Uterus (tissue), 2 donors: ENCODE measurements at regions not wholly inside any gene's neighbourhood (a gene's known extent, or its start where the extent isn't known, plus 50 kb on each side); places are given as distances from the start of the nearest gene placed in this dataset.

Source experiments
- CTCF ChIP-seq, 4 experiments: fragments of 200-600 bp in 2 of 4; fragments of 450-650 bp in 2 of 4; sonication (generic) in 2 of 4; IDR thresholded peaks; one replicate each; pipeline ENCODE4 v1.5.1; 2016 to 2019; ENCODE audit warnings: antibody characterized with exemption in 4 of 4, mild to moderate bottlenecking in 2 of 4, moderate library complexity in 1 of 4
- POLR2A ChIP-seq, 2 donors: fragments of 450-650 bp; IDR thresholded peaks; one replicate each; pipeline ENCODE4 v1.6.1; 2016; ENCODE audit warnings: antibody characterized with exemption in 2 of 2, mild to moderate bottlenecking in 1 of 2, moderate library complexity in 1 of 2

- no peak for TF ChIP-seq CTCF (IDR thresholded peaks at IDR 0.05)
- no peak for TF ChIP-seq POLR2A (IDR thresholded peaks at IDR 0.05)
These were observed 101.1 kb downstream of the SH3YL1 start for GRCh38 chr2:162473-163382.
